GM21737 (cell line): ENCODE measurements at regions not wholly inside any gene's neighbourhood (a gene's known extent, or its start where the extent isn't known, plus 50 kb on each side); places are given as distances from the start of the nearest gene placed in this dataset.
"Not testable (repeated sequence)": the region's sequence is repeated elsewhere in the genome, so short reads cannot be mapped to it uniquely, and the experiment has no call there.

ENCODE experiments used
- ATAC-seq: cut with Tn5 transposase; IDR thresholded peaks from one replicate; pipeline ENCODE4 v1.9.1; 2021; ENCODE audit warnings: mild to moderate bottlenecking, moderate library complexity; ENCODE audit not compliant: unreplicated experiment

- ATAC-seq, result no peak
These were observed 53.3 kb downstream of the TANC2 start for GRCh38 chr17:63019138-63019873.

- no peak for ATAC-seq
These were observed 56.5 kb downstream of the TANC2 start for GRCh38 chr17:63022567-63022966.

GRCh38 chr17:63023049-63023448, 57.0 kb downstream of the TANC2 start:
- ATAC-seq, result no peak

- no peak for ATAC-seq
These were observed 58.2 kb downstream of the TANC2 start for GRCh38 chr17:63024201-63024600.

- ATAC-seq, result no peak
These were observed 58.7 kb downstream of the TANC2 start for GRCh38 chr17:63024716-63025115.

- ATAC-seq, result not testable (repeated sequence)
These were observed 59.6 kb downstream of the TANC2 start for GRCh38 chr17:63025637-63026036.

GRCh38 chr17:63029541-63029940, 63.5 kb downstream of the TANC2 start:
- no peak for ATAC-seq

- no peak for ATAC-seq
These were observed 66.1 kb downstream of the TANC2 start for GRCh38 chr17:63032142-63032541.

- ATAC-seq, result no peak
These were observed 67.1 kb downstream of the TANC2 start for GRCh38 chr17:63033142-63033541.

- no peak for ATAC-seq
These were observed 69.2 kb downstream of the TANC2 start for GRCh38 chr17:63035271-63035670.

GRCh38 chr17:63035695-63036094, 69.7 kb downstream of the TANC2 start:
- ATAC-seq, result no peak

- no peak for ATAC-seq
These were observed 73.3 kb downstream of the TANC2 start for GRCh38 chr17:63039342-63039741.

GRCh38 chr17:63039899-63040602, 74.0 kb downstream of the TANC2 start:
- no peak for ATAC-seq

GRCh38 chr17:63040816-63041215, 74.8 kb downstream of the TANC2 start:
- no peak for ATAC-seq

- ATAC-seq, result no peak
These were observed 75.2 kb downstream of the TANC2 start for GRCh38 chr17:63041251-63041650.

GRCh38 chr17:63041722-63042121, 75.7 kb downstream of the TANC2 start:
- ATAC-seq, result no peak

GRCh38 chr17:63042256-63042812, 76.3 kb downstream of the TANC2 start:
- ATAC-seq, result no peak

- ATAC-seq, result not testable (repeated sequence)
These were observed 91.5 kb downstream of the TANC2 start for GRCh38 chr17:63057560-63057959.

GRCh38 chr17:63066158-63066813, 100.3 kb downstream of the TANC2 start:
- no peak for ATAC-seq

GRCh38 chr17:63069245-63069644, 103.2 kb downstream of the TANC2 start:
- no peak for ATAC-seq

GRCh38 chr17:63070031-63070430, 104.0 kb downstream of the TANC2 start:
- no peak for ATAC-seq

GRCh38 chr17:63071797-63072196, 105.8 kb downstream of the TANC2 start:
- ATAC-seq, result no peak
